GM23338 (cell line): ENCODE measurements at regions not wholly inside any gene's neighbourhood (a gene's known extent, or its start where the extent isn't known, plus 50 kb on each side); places are given as distances from the start of the nearest gene placed in this dataset.

Experiments used
- ATAC-seq: fragments of 200-7000 bp; cut with Tn5 transposase; 3 replicates; pipeline ENCODE4 v1.9.1; 2020
- DNase-seq: peaks from one replicate; pipeline ENCODE4 v3.0.0-alpha.2; 2015; ENCODE audit warnings: low spot score
- H2AFZ ChIP-seq: fragments of 200-600 bp; sonication (generic); 2 replicates; pipeline ENCODE4 v1.8.0; 2016; ENCODE audit warnings: antibody characterized with exemption, mild to moderate bottlenecking, moderate library complexity
- H3F3A ChIP-seq: fragments of 200-600 bp; sonication (generic); replicated peaks from 2 replicates; pipeline ENCODE4 v1.8.0; 2017; ENCODE audit warnings: antibody characterized with exemption, mixed run types, low read depth
- H3K27ac ChIP-seq: fragments of 200-600 bp; sonication (generic); 2 replicates; pipeline ENCODE4 v1.6.1; 2016; ENCODE audit warnings: low read depth
- H3K27me3 ChIP-seq: fragments of 200-600 bp; sonication (generic); 2 replicates; pipeline ENCODE4 v1.8.0; 2016; ENCODE audit warnings: mild to moderate bottlenecking, mixed run types, moderate library complexity; ENCODE audit not compliant: insufficient read depth
- H3K36me3 ChIP-seq: fragments of 200-600 bp; sonication (generic); 2 replicates; pipeline ENCODE4 v1.8.0; 2016; ENCODE audit warnings: mild to moderate bottlenecking; ENCODE audit not compliant: insufficient read depth
- H3K4me1 ChIP-seq: fragments of 200-600 bp; sonication (generic); 2 replicates; pipeline ENCODE4 v1.8.0; 2016; ENCODE audit warnings: mild to moderate bottlenecking, moderate library complexity; ENCODE audit not compliant: insufficient read depth
- H3K4me2 ChIP-seq: fragments of 200-600 bp; sonication (generic); 2 replicates; pipeline ENCODE4 v1.7.1; 2017; ENCODE audit warnings: mixed run types
- H3K4me3 ChIP-seq: fragments of 200-600 bp; sonication (generic); 2 replicates; pipeline ENCODE4 v1.6.1; 2016; ENCODE audit warnings: mixed run types
- H3K79me2 ChIP-seq: fragments of 200-600 bp; sonication (generic); replicated peaks from 2 replicates; pipeline ENCODE4 v1.8.0; 2017; ENCODE audit warnings: mild to moderate bottlenecking; ENCODE audit not compliant: insufficient read depth
- H3K9me2 ChIP-seq: fragments of 200-600 bp; sonication (generic); 2 replicates; pipeline ENCODE4 v1.8.0; 2017; ENCODE audit not compliant: insufficient read depth
- H4K20me1 ChIP-seq: fragments of 200-600 bp; sonication (generic); replicated peaks from 2 replicates; pipeline ENCODE4 v1.8.0; 2017; ENCODE audit warnings: mild to moderate bottlenecking; ENCODE audit not compliant: insufficient read depth
- H3K27ac Mint-ChIP-seq: 2 replicates; pipeline ENCODE4 v1.8.0; 2020; ENCODE audit warnings: inconsistent platforms, mild to moderate bottlenecking, moderate library complexity, mixed read lengths
- H3K27me3 Mint-ChIP-seq: 3 replicates; pipeline ENCODE4 v1.8.0; 2022; ENCODE audit warnings: low read depth, mild to moderate bottlenecking, moderate library complexity, mixed read lengths, inconsistent platforms; ENCODE audit not compliant: insufficient read depth, poor library complexity
- H3K36me3 Mint-ChIP-seq: 3 replicates; pipeline ENCODE4 v1.8.0; 2021; ENCODE audit warnings: low read depth, mild to moderate bottlenecking, inconsistent platforms, moderate library complexity, mixed read lengths
- H3K4me1 Mint-ChIP-seq: 3 replicates; pipeline ENCODE4 v1.8.0; 2020; ENCODE audit warnings: mild to moderate bottlenecking, inconsistent platforms, mixed read lengths
- H3K4me3 Mint-ChIP-seq: 3 replicates; pipeline ENCODE4 v1.8.0; 2021; ENCODE audit warnings: moderate library complexity, mild to moderate bottlenecking, inconsistent platforms, mixed read lengths
- H3K9me3 Mint-ChIP-seq: 3 replicates; pipeline ENCODE4 v1.8.0; 2020; ENCODE audit warnings: moderate library complexity, mild to moderate bottlenecking, inconsistent platforms, mixed read lengths
- CREB1 ChIP-seq: fragments of 250-450 bp; sonication (Bioruptor Pico); IDR thresholded peaks from 2 replicates; pipeline ENCODE4 v1.5.0; 2020; ENCODE audit warnings: low read depth, mild to moderate bottlenecking, moderate library complexity
- CTCF ChIP-seq, 2 experiments: fragments of 200-600 bp in 1 of 2; sonication (generic) in 1 of 2; conservative IDR thresholded peaks; 2 replicates each; pipeline versions ENCODE4 v1.5.1 to v1.6.1; 2016 to 2017; ENCODE audit warnings: antibody characterized with exemption in 2 of 2, low read depth in 2 of 2, mild to moderate bottlenecking in 2 of 2, moderate library complexity in 1 of 2
- ETS1 ChIP-seq: IDR thresholded peaks from 2 replicates; pipeline ENCODE4 v1.6.1; 2016; ENCODE audit warnings: antibody characterized with exemption
- EZH2 ChIP-seq: fragments of 200-600 bp; sonication (generic); IDR thresholded peaks from one replicate; pipeline ENCODE4 v1.8.0; 2017; ENCODE audit warnings: antibody characterized with exemption, mild to moderate bottlenecking, low read depth; ENCODE audit not compliant: unreplicated experiment
- EZH2phosphoT487 ChIP-seq: fragments of 200-600 bp; sonication (generic); IDR thresholded peaks from one replicate; pipeline ENCODE4 v1.8.1; 2018; ENCODE audit warnings: antibody characterized with exemption; ENCODE audit not compliant: unreplicated experiment
- JUNB ChIP-seq: IDR thresholded peaks from one replicate; pipeline ENCODE4 v1.6.1; 2016; ENCODE audit warnings: antibody characterized with exemption; ENCODE audit not compliant: unreplicated experiment
- NANOG ChIP-seq: IDR thresholded peaks from 2 replicates; pipeline ENCODE4 v1.6.1; 2016; ENCODE audit warnings: antibody characterized with exemption, borderline replicate concordance
- POLR2AphosphoS5 ChIP-seq: IDR thresholded peaks from 2 replicates; pipeline ENCODE4 v1.6.1; 2016; ENCODE audit warnings: antibody characterized with exemption, low read depth
- REST ChIP-seq: IDR thresholded peaks from one replicate; pipeline ENCODE4 v1.6.1; 2018; ENCODE audit warnings: antibody characterized with exemption; ENCODE audit not compliant: unreplicated experiment
- ZNF114 ChIP-seq: fragments of 250-450 bp; sonication (Bioruptor Pico); IDR thresholded peaks from 2 replicates; pipeline ENCODE4 v1.5.0; 2020; ENCODE audit warnings: mild to moderate bottlenecking, moderate library complexity
- ZNF331 ChIP-seq: fragments of 250-450 bp; sonication (Bioruptor Pico); IDR thresholded peaks from 2 replicates; pipeline ENCODE4 v1.5.0; 2020; ENCODE audit warnings: low read depth, mild to moderate bottlenecking, moderate library complexity
- ZNF462 ChIP-seq: fragments of 250-450 bp; sonication (Bioruptor Pico); IDR thresholded peaks from 2 replicates; pipeline ENCODE4 v1.5.0; 2020; ENCODE audit warnings: mild to moderate bottlenecking, moderate library complexity

GRCh38 chr5:6818594-6819511 lies 105.6 kb downstream of the TENT4A start:
- Histone ChIP-seq H3K9me2 (no peaks in the 10 kb centered on the region), H3K27ac (no peak overlapping the region), H4K20me1 (no peaks in the 10 kb centered on the region), H2AFZ (peak overlapping the region; percentile 61; the same call in 1 of the 2 replicates), H3K27me3 (no peaks in the 10 kb centered on the region), H3K4me1 (0 out of 2 replicates have a peak, but pooled peaks cover 2% of the 10 kb centered on the region), H3K36me3 (no peaks in the 10 kb centered on the region), H3F3A (no peaks in the 10 kb centered on the region), H3K4me3 (no peak overlapping the region), H3K4me2 (no peak overlapping the region), H3K79me2 (no peaks in the 10 kb centered on the region)
- Mint-ChIP-seq H3K4me3 (no peak overlapping the region), H3K27ac (no peak overlapping the region), H3K36me3 (no peaks in the 10 kb centered on the region; the same call in 2 of the 3 replicates), H3K9me3 (peaks cover 2% of the 10 kb centered on the region; the same call in 2 of the 3 replicates), H3K27me3 (peaks cover 4% of the 10 kb centered on the region), H3K4me1 (peaks cover 9% of the 10 kb centered on the region)
- DNase-seq (no peak), ATAC-seq (no peak)
- TF ChIP-seq ZNF462 (CRISPR knock-in tag) = no peak
- TF ChIP-seq ZNF114 (CRISPR knock-in tag) = no peak
- TF ChIP-seq CTCF (conservative IDR thresholded peaks at IDR 0.05; ENCODE audit: low read depth in 2 of 2) = no peak
- no peak for TF ChIP-seq EZH2
- no peak for TF ChIP-seq JUNB
- no peak for TF ChIP-seq CREB1
- TF ChIP-seq NANOG = no peak
- TF ChIP-seq EZH2phosphoT487 = no peak
- no peak for TF ChIP-seq ETS1
- TF ChIP-seq ZNF331 (CRISPR knock-in tag) = no peak
- no peak for TF ChIP-seq POLR2AphosphoS5
- no peak for TF ChIP-seq REST
